ENCODE measurements at regions not wholly inside any gene's neighbourhood (a gene's known extent, or its start where the extent isn't known, plus 50 kb on each side); places are given as distances from the start of the nearest gene placed in this dataset.
"Not testable (repeated sequence)": the region's sequence is repeated elsewhere in the genome, so short reads cannot be mapped to it uniquely, and the experiment has no call there.

- H3K27ac ChIP-seq: no peak overlapping the region
- TF ChIP-seq POLR2A (IDR thresholded peaks at IDR 0.05) (no peak), CTCF (IDR thresholded peaks at IDR 0.05) (no peak), POLR2AphosphoS5 (IDR thresholded peaks at IDR 0.05) (no peak)
- no peak overlapping the region for H3K4me3 ChIP-seq
- 84% methylated on average over 3 of the region's 3 CpGs for WGBS
- no peaks in the 10 kb centered on the region for H3K27me3 ChIP-seq (replicated peaks; ENCODE audit: insufficient read depth)
- intact Hi-C loops (cut with DNase I): no loop called here
- no peaks in the 10 kb centered on the region for H3K9me3 ChIP-seq
- DNase-seq (ENCODE audit: low spot score): no peak
- H3K36me3 ChIP-seq: no peaks in the 10 kb centered on the region
- H3K4me1 ChIP-seq (replicated peaks): no peaks in the 10 kb centered on the region
These were observed 83.7 kb upstream of the GNAZ start for GRCh38 chr22:22986640-22987039.

GRCh38 chr22:22988150-22988549 is 82.2 kb upstream of the GNAZ start:
- no peak for TF ChIP-seq POLR2A (IDR thresholded peaks at IDR 0.05)
- Histone ChIP-seq H3K27me3 (replicated peaks; ENCODE audit: insufficient read depth) (no peaks in the 10 kb centered on the region), H3K9me3 (no peaks in the 10 kb centered on the region), H3K4me1 (replicated peaks) (no peaks in the 10 kb centered on the region), H3K36me3 (no peaks in the 10 kb centered on the region), H3K4me3 (no peak overlapping the region), H3K27ac (no peak overlapping the region)
- intact Hi-C loops (cut with DNase I): no loop called here
- WGBS: 65% methylated on average over 3 of the region's 3 CpGs
- no peak for DNase-seq (ENCODE audit: low spot score)

GRCh38 chr22:22988785-22989184 is 81.5 kb upstream of the GNAZ start:
- Histone ChIP-seq H3K4me1 (replicated peaks) (no peaks in the 10 kb centered on the region), H3K36me3 (no peaks in the 10 kb centered on the region), H3K4me3 (no peak overlapping the region), H3K27me3 (replicated peaks; ENCODE audit: insufficient read depth) (no peaks in the 10 kb centered on the region), H3K9me3 (no peaks in the 10 kb centered on the region), H3K27ac (no peak overlapping the region)
- DNase-seq (ENCODE audit: low spot score): no peak
- TF ChIP-seq POLR2AphosphoS5 (IDR thresholded peaks at IDR 0.05) (no peak), CTCF (IDR thresholded peaks at IDR 0.05) (no peak), POLR2A (IDR thresholded peaks at IDR 0.05) (no peak)
- 87% methylated on average over 3 of the region's 3 CpGs for WGBS
- intact Hi-C loops (cut with DNase I): no loop called here

GRCh38 chr22:22989856-22990255 is 80.5 kb upstream of the GNAZ start:
- 94% methylated on average over 3 of the region's 3 CpGs for WGBS
- Histone ChIP-seq H3K27ac (no peak overlapping the region), H3K4me1 (replicated peaks) (no peaks in the 10 kb centered on the region), H3K27me3 (replicated peaks; ENCODE audit: insufficient read depth) (no peaks in the 10 kb centered on the region), H3K9me3 (no peaks in the 10 kb centered on the region), H3K4me3 (no peak overlapping the region), H3K36me3 (no peaks in the 10 kb centered on the region)
- intact Hi-C loops (cut with DNase I): no loop called here
- TF ChIP-seq POLR2A (IDR thresholded peaks at IDR 0.05): no peak
- no peak for DNase-seq (ENCODE audit: low spot score)

GRCh38 chr22:22990711-22991505 is 79.4 kb upstream of the GNAZ start:
- DNase-seq (ENCODE audit: low spot score); H3K4me1 ChIP-seq (replicated peaks); intact Hi-C loops (cut with DNase I); H3K9me3 ChIP-seq; H3K4me3 ChIP-seq; H3K27ac ChIP-seq; H3K36me3 ChIP-seq; H3K27me3 ChIP-seq (replicated peaks; ENCODE audit: insufficient read depth): not testable (repeated sequence)
- WGBS: 63% methylated on average over 7 of the region's 7 CpGs

GRCh38 chr22:22992474-22992873 is 77.8 kb upstream of the GNAZ start:
- no peaks in the 10 kb centered on the region for H3K36me3 ChIP-seq
- H3K27me3 ChIP-seq (replicated peaks; ENCODE audit: insufficient read depth): no peaks in the 10 kb centered on the region
- no peak overlapping the region for H3K4me3 ChIP-seq
- no peak for DNase-seq (ENCODE audit: low spot score)
- H3K4me1 ChIP-seq (replicated peaks): no peaks in the 10 kb centered on the region
- intact Hi-C loops (cut with DNase I): no loop called here
- H3K27ac ChIP-seq: no peak overlapping the region
- TF ChIP-seq POLR2A (IDR thresholded peaks at IDR 0.05) (no peak), CTCF (IDR thresholded peaks at IDR 0.05) (no peak), POLR2AphosphoS5 (IDR thresholded peaks at IDR 0.05) (no peak)
- H3K9me3 ChIP-seq: no peaks in the 10 kb centered on the region
- 76% methylated on average over 3 of the region's 3 CpGs for whole genome bisulfite sequencing
